ENCODE measurements at regions not wholly inside any gene's neighbourhood (a gene's known extent, or its start where the extent isn't known, plus 50 kb on each side); places are given as distances from the start of the nearest gene placed in this dataset.

GRCh38 chr2:67985586-67985985, 77.2 kb downstream of the C1D start:
- in situ Hi-C loops (cut with MboI; ENCODE audit: low pct_unique_long_range_greater_than_20kb, low sequenced_read_pairs, unreplicated experiment) = no loop called here
- TF ChIP-seq, protein P1, sequence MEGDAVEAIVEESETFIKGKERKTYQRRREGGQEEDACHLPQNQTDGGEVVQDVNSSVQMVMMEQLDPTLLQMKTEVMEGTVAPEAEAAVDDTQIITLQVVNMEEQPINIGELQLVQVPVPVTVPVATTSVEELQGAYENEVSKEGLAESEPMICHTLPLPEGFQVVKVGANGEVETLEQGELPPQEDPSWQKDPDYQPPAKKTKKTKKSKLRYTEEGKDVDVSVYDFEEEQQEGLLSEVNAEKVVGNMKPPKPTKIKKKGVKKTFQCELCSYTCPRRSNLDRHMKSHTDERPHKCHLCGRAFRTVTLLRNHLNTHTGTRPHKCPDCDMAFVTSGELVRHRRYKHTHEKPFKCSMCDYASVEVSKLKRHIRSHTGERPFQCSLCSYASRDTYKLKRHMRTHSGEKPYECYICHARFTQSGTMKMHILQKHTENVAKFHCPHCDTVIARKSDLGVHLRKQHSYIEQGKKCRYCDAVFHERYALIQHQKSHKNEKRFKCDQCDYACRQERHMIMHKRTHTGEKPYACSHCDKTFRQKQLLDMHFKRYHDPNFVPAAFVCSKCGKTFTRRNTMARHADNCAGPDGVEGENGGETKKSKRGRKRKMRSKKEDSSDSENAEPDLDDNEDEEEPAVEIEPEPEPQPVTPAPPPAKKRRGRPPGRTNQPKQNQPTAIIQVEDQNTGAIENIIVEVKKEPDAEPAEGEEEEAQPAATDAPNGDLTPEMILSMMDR (IDR thresholded peaks at IDR 0.05; ENCODE audit: extremely low read depth, insufficient read depth, missing control alignments) = no peak
- no peak for DNase-seq (ENCODE audit: low spot score)

DNA sequence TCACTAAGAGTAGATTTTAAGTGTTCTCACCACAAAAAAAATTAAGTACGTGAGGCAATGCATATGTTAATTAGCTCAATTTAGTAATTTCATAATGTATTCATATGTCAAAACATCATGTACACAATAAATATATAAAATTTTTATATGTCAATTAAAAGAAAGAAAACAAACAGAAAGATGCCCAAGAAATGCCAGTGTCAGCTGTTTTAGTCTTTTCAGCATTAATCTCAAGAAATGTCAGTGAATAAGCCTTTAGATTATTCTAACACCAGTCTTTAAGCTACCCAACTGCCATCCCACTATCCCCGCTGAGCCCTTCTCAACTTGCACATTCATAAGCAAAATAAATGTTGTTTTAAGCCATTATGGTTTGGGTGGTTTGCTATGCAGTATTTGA, 76.5 kb downstream of the C1D start:
- TF ChIP-seq, protein P1 (IDR thresholded peaks at IDR 0.05; ENCODE audit: extremely low read depth, insufficient read depth, missing control alignments) = no peak
- no peak for DNase-seq (ENCODE audit: low spot score)
- in situ Hi-C loops (cut with MboI; ENCODE audit: low pct_unique_long_range_greater_than_20kb, low sequenced_read_pairs, unreplicated experiment) = no loop called here
